H9 (cell line): ENCODE measurements at regions not wholly inside any gene's neighbourhood (a gene's known extent, or its start where the extent isn't known, plus 50 kb on each side); places are given as distances from the start of the nearest gene placed in this dataset.

Experiments used
- DNase-seq: peaks from one replicate; pipeline ENCODE4 v3.0.0-alpha.2; 2017
- H2AFZ ChIP-seq: one replicate; pipeline ENCODE4 v1.6.1; 2013; ENCODE audit warnings: mild to moderate bottlenecking, low read length, control low read depth, moderate library complexity
- H2AK5ac ChIP-seq: 2 replicates; pipeline ENCODE4 v1.6.1; 2013; ENCODE audit warnings: low read length, control low read depth, mixed read lengths; ENCODE audit not compliant: insufficient read length
- H2BK120ac ChIP-seq: one replicate; pipeline ENCODE4 v1.6.1; 2013; ENCODE audit warnings: low read depth, mild to moderate bottlenecking, low read length, control low read depth, inconsistent platforms; ENCODE audit not compliant: poor library complexity, severe bottlenecking
- H2BK12ac ChIP-seq: 2 replicates; pipeline ENCODE4 v1.6.1; 2013; ENCODE audit warnings: low read length, control low read depth, mixed read lengths, low read depth; ENCODE audit not compliant: insufficient read length
- H2BK15ac ChIP-seq: 2 replicates; pipeline ENCODE4 v1.6.1; 2013; ENCODE audit warnings: low read depth, low read length, control low read depth
- H2BK20ac ChIP-seq: one replicate; pipeline ENCODE4 v1.6.1; 2013; ENCODE audit warnings: low read depth, mild to moderate bottlenecking, low read length, control low read depth, inconsistent platforms; ENCODE audit not compliant: poor library complexity, severe bottlenecking
- H2BK5ac ChIP-seq: 2 replicates; pipeline ENCODE4 v1.6.1; 2013; ENCODE audit warnings: low read length, control low read depth, mixed read lengths; ENCODE audit not compliant: insufficient read length
- H3K14ac ChIP-seq: 2 replicates; pipeline ENCODE4 v1.6.1; 2013; ENCODE audit warnings: low read length, control low read depth; ENCODE audit not compliant: insufficient read depth
- H3K18ac ChIP-seq: 2 replicates; pipeline ENCODE4 v1.6.1; 2013; ENCODE audit warnings: low read depth, mild to moderate bottlenecking, mixed read lengths, low read length, control low read depth; ENCODE audit not compliant: insufficient read length
- H3K23ac ChIP-seq: 2 replicates; pipeline ENCODE4 v1.6.1; 2013; ENCODE audit warnings: low read length, control low read depth, mixed read lengths, low read depth; ENCODE audit not compliant: insufficient read length
- H3K23me2 ChIP-seq: 2 replicates; pipeline ENCODE4 v1.6.1; 2013; ENCODE audit warnings: low read depth, mild to moderate bottlenecking, mixed read lengths, low read length, control low read depth; ENCODE audit not compliant: insufficient read length, poor library complexity, severe bottlenecking
- H3K27ac ChIP-seq: 2 replicates; pipeline ENCODE4 v1.5.1; 2013; ENCODE audit warnings: low read length, control low read depth, mixed read lengths, low read depth; ENCODE audit not compliant: insufficient read length
- H3K27me3 ChIP-seq: 2 replicates; pipeline ENCODE4 v1.6.1; 2013; ENCODE audit warnings: low read length, control low read depth, inconsistent platforms; ENCODE audit not compliant: insufficient read depth
- H3K4ac ChIP-seq: 2 replicates; pipeline ENCODE4 v1.6.1; 2013; ENCODE audit warnings: low read depth, mild to moderate bottlenecking, control low read depth, inconsistent platforms, low read length, moderate library complexity
- H3K4me1 ChIP-seq: 2 replicates; pipeline ENCODE4 v1.6.1; 2013; ENCODE audit warnings: low read length, control low read depth, inconsistent platforms; ENCODE audit not compliant: insufficient read depth
- H3K4me2 ChIP-seq: 2 replicates; pipeline ENCODE4 v1.6.1; 2013; ENCODE audit warnings: low read length, control low read depth, mixed read lengths; ENCODE audit not compliant: insufficient read length, insufficient read depth
- H3K56ac ChIP-seq: 2 replicates; pipeline ENCODE4 v1.6.1; 2013; ENCODE audit warnings: low read depth, mild to moderate bottlenecking, mixed read lengths, low read length, control low read depth; ENCODE audit not compliant: insufficient read length
- H3K79me1 ChIP-seq: 2 replicates; pipeline ENCODE4 v1.6.1; 2013; ENCODE audit warnings: low read depth, mild to moderate bottlenecking, moderate library complexity, low read length, control low read depth, inconsistent platforms; ENCODE audit not compliant: insufficient read depth, poor library complexity, severe bottlenecking
- H3K79me2 ChIP-seq: 2 replicates; pipeline ENCODE4 v1.6.1; 2013; ENCODE audit warnings: low read length, control low read depth, inconsistent platforms; ENCODE audit not compliant: insufficient read depth
- H3K9ac ChIP-seq: 2 replicates; pipeline ENCODE4 v1.6.1; 2013; ENCODE audit warnings: low read length, control low read depth, mixed read lengths; ENCODE audit not compliant: insufficient read length; ENCODE audit errors: extremely low read depth
- H3K9me3 ChIP-seq: one replicate; pipeline ENCODE4 v1.6.1; 2013; ENCODE audit warnings: low read depth, low read length, inconsistent platforms; ENCODE audit not compliant: control insufficient read depth
- H3T11ph ChIP-seq: one replicate; pipeline ENCODE4 v1.6.1; 2013; ENCODE audit warnings: mild to moderate bottlenecking, low read length, control low read depth, inconsistent platforms
- H4K20me1 ChIP-seq: one replicate; pipeline ENCODE4 v1.6.1; 2013; ENCODE audit not compliant: control insufficient read depth, insufficient read length, insufficient read depth
- H4K5ac ChIP-seq: 2 replicates; pipeline ENCODE4 v1.6.1; 2013; ENCODE audit warnings: low read depth, mild to moderate bottlenecking, mixed read lengths, low read length, control low read depth; ENCODE audit not compliant: insufficient read length
- H4K8ac ChIP-seq: replicated peaks from 2 replicates; pipeline ENCODE4 v1.6.1; 2013; ENCODE audit warnings: low read length, control low read depth, mixed read lengths, low read depth; ENCODE audit not compliant: insufficient read length
- H4K91ac ChIP-seq: 2 replicates; pipeline ENCODE4 v1.6.1; 2013; ENCODE audit warnings: low read depth, mild to moderate bottlenecking, moderate library complexity, mixed read lengths, low read length, control low read depth; ENCODE audit not compliant: insufficient read length
- H3K27ac Mint-ChIP-seq, 3 experiments: 2 replicates in 2 of 3; 3 replicates in 1 of 3; pipeline ENCODE4 v1.8.0; 2020 to 2021; ENCODE audit warnings: mixed read lengths in 3 of 3, mild to moderate bottlenecking in 1 of 3, moderate library complexity in 1 of 3
- H3K27me3 Mint-ChIP-seq: 2 replicates; pipeline ENCODE4 v1.8.0; 2021; ENCODE audit warnings: low read depth, mild to moderate bottlenecking, moderate library complexity, mixed read lengths
- H3K36me3 Mint-ChIP-seq, 3 experiments: 2 replicates in 2 of 3; 3 replicates in 1 of 3; pipeline ENCODE4 v1.8.0; 2020 to 2021; ENCODE audit warnings: low read depth in 3 of 3, mixed read lengths in 3 of 3; ENCODE audit not compliant: insufficient read depth in 1 of 3
- H3K4me1 Mint-ChIP-seq, 2 experiments: 2 replicates each; pipeline ENCODE4 v1.8.0; 2020; ENCODE audit warnings: mixed read lengths in 2 of 2
- H3K4me3 Mint-ChIP-seq, 2 experiments: 2 replicates in 1 of 2; 3 replicates in 1 of 2; pipeline ENCODE4 v1.8.0; 2020 to 2021; ENCODE audit warnings: mild to moderate bottlenecking in 2 of 2, mixed read lengths in 2 of 2, moderate library complexity in 1 of 2
- H3K9me3 Mint-ChIP-seq, 2 experiments: 2 replicates in 1 of 2; 3 replicates in 1 of 2; pipeline ENCODE4 v1.8.0; 2020; ENCODE audit warnings: mild to moderate bottlenecking in 2 of 2, mixed read lengths in 2 of 2, moderate library complexity in 1 of 2
- CTCF ChIP-seq: fragments of 200-600 bp; sonication (generic); conservative IDR thresholded peaks from 3 replicates; pipeline ENCODE4 v1.8.0; 2021; ENCODE audit warnings: antibody characterized with exemption, mild to moderate bottlenecking
- WGBS: extraction: QIAGEN DNeasy Blood & Tissue Kit; methylation state at CpG from one replicate; pipeline ENCODE4 v1.1.7; 2013; ENCODE audit warnings: missing lambda C conversion rate, low lambda C conversion rate, mixed read lengths; ENCODE audit not compliant: insufficient read length; ENCODE audit errors: extremely low coverage; 5-methylcytosine and 5-hydroxymethylcytosine counted together

GRCh38 chr9:105044518-105044917, 116.6 kb upstream of the ABCA1 start:
- Histone ChIP-seq H2BK5ac (no peak overlapping the region), H2BK120ac (no peak overlapping the region), H3K23ac (no peak overlapping the region), H2BK15ac (no peak overlapping the region), H3K23me2 (no peaks in the 10 kb centered on the region), H4K8ac (no peak overlapping the region), H3K18ac (no peak overlapping the region), H3K9ac (no peak overlapping the region), H4K91ac (no peak overlapping the region), H3K56ac (no peak overlapping the region), H4K20me1 (no peaks in the 10 kb centered on the region), H3T11ph (no peak overlapping the region), H3K9me3 (no peaks in the 10 kb centered on the region), H2BK20ac (no peak overlapping the region), H2BK12ac (no peak overlapping the region), H2AFZ (no peak overlapping the region), H3K4me2 (no peak overlapping the region), H2AK5ac (no peak overlapping the region), H3K79me1 (no peaks in the 10 kb centered on the region), H4K5ac (no peak overlapping the region), H3K4me1 (peaks cover 3% of the 10 kb centered on the region; the same call in 1 of the 2 replicates), H3K79me2 (no peaks in the 10 kb centered on the region), H3K27me3 (no peaks in the 10 kb centered on the region), H3K4ac (no peak overlapping the region), H3K27ac (no peak overlapping the region), H3K14ac (no peak overlapping the region)
- Mint-ChIP-seq H3K9me3 (no peaks in the 10 kb centered on the region; a peak in 3 of 5 replicates), H3K36me3 (no peaks in the 10 kb centered on the region), H3K27me3 (no peaks in the 10 kb centered on the region), H3K4me1 (peaks cover 23 to 29% of the 10 kb centered on the region in 2 experiments), H3K4me3 (no peak overlapping the region), H3K27ac (peak overlapping the region in 1 of 3 experiments; percentile 55; a peak in 2 of 7 replicates)
- whole genome bisulfite sequencing, result no CpG with 5 or more reads among the region's 2 CpGs
- DNase-seq, result no peak
- no peak for TF ChIP-seq CTCF
